Loucy (cell line): ENCODE measurements at regions not wholly inside any gene's neighbourhood (a gene's known extent, or its start where the extent isn't known, plus 50 kb on each side); places are given as distances from the start of the nearest gene placed in this dataset.

ENCODE experiments used
- H2AFZ ChIP-seq: fragments of 200-600 bp; sonication (generic); 2 replicates; pipeline ENCODE4 v1.6.0; 2016; ENCODE audit warnings: antibody characterized with exemption, mild to moderate bottlenecking, low read length, moderate library complexity
- H3F3A ChIP-seq: fragments of 200-600 bp; 2 replicates; pipeline ENCODE4 v1.6.0; 2016; ENCODE audit warnings: antibody characterized with exemption, low read depth, mild to moderate bottlenecking
- H3K27me3 ChIP-seq: fragments of 200-600 bp; sonication (generic); 2 replicates; pipeline ENCODE4 v1.6.1; 2014; ENCODE audit warnings: low read length, mild to moderate bottlenecking; ENCODE audit not compliant: insufficient read depth, poor library complexity, severe bottlenecking
- H3K36me3 ChIP-seq: fragments of 200-600 bp; sonication (generic); 2 replicates; pipeline ENCODE4 v1.6.1; 2016; ENCODE audit warnings: low read length; ENCODE audit not compliant: insufficient read depth
- H3K4me1 ChIP-seq: fragments of 200-600 bp; sonication (generic); 2 replicates; pipeline ENCODE4 v1.5.1; 2014; ENCODE audit warnings: low read length, mild to moderate bottlenecking; ENCODE audit not compliant: insufficient read depth, poor library complexity, severe bottlenecking
- H3K4me2 ChIP-seq: fragments of 200-600 bp; sonication (generic); 2 replicates; pipeline ENCODE4 v1.6.0; 2014; ENCODE audit warnings: antibody characterized with exemption, low read length, low read depth, mild to moderate bottlenecking; ENCODE audit not compliant: poor library complexity, severe bottlenecking
- H3K4me3 ChIP-seq: fragments of 200-600 bp; sonication (generic); 2 replicates; pipeline ENCODE4 v1.5.1; 2014; ENCODE audit warnings: low read length, mild to moderate bottlenecking, mixed read lengths; ENCODE audit not compliant: poor library complexity, severe bottlenecking
- H3K79me2 ChIP-seq: fragments of 200-600 bp; sonication (generic); 2 replicates; pipeline ENCODE4 v1.6.1; 2014; ENCODE audit warnings: low read length; ENCODE audit not compliant: insufficient read depth
- H3K9ac ChIP-seq: fragments of 200-600 bp; sonication (generic); 2 replicates; pipeline ENCODE4 v1.6.0; 2014; ENCODE audit warnings: mild to moderate bottlenecking, low read depth, low read length, moderate library complexity; ENCODE audit not compliant: poor library complexity, severe bottlenecking
- H3K9me2 ChIP-seq: fragments of 200-600 bp; sonication (generic); replicated peaks from 2 replicates; pipeline ENCODE4 v1.6.1; 2016; ENCODE audit warnings: low read depth, low read length, mixed read lengths
- H3K9me3 ChIP-seq: fragments of 200-600 bp; sonication (generic); 2 replicates; pipeline ENCODE4 v1.6.1; 2014; ENCODE audit warnings: mild to moderate bottlenecking, antibody characterized with exemption, low read length, low read depth; ENCODE audit not compliant: insufficient read depth
- H4K20me1 ChIP-seq: fragments of 200-600 bp; sonication (generic); 2 replicates; pipeline ENCODE4 v1.6.0; 2014; ENCODE audit warnings: antibody characterized with exemption, low read length, mild to moderate bottlenecking; ENCODE audit not compliant: insufficient read depth, poor library complexity, severe bottlenecking
- EZH2phosphoT487 ChIP-seq: fragments of 200-600 bp; IDR thresholded peaks from 2 replicates; pipeline ENCODE4 v1.6.1; 2018; ENCODE audit warnings: antibody characterized with exemption, mild to moderate bottlenecking, moderate library complexity, borderline replicate concordance
- TF ChIP-seq, protein P1 (sequence below): fragments of 200-600 bp; sonication (generic); conservative IDR thresholded peaks from 2 replicates; pipeline ENCODE4 v1.5.1; 2014; ENCODE audit warnings: mild to moderate bottlenecking, antibody characterized with exemption, low read length

DNA sequence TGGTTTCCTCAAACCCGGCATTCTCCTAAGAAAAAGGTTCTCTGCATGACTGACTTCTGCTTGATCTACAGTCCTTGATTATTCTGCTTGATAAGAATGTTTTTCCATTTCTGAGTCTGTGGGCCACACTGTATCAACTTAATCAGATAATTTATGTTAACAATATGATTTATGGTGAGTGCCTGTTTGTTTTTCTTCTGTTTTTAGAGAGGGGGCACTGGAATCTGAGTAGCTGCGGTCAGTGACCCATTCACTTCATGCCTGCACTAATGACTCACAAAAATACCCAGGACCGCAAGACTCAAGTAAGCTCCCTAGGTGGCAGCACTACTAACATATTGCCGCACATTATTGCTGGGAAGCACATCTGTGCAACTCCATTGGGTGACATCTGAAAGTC lies 542.3 kb upstream of the ATXN8OS start:
- Histone ChIP-seq H3K79me2 (no peaks in the 10 kb centered on the region), H3K9ac (no peak overlapping the region), H3K9me2 (no peaks in the 10 kb centered on the region), H3K27me3 (no peaks in the 10 kb centered on the region), H3K4me2 (no peak overlapping the region), H3F3A (no peaks in the 10 kb centered on the region), H4K20me1 (no peaks in the 10 kb centered on the region), H3K4me1 (no peaks in the 10 kb centered on the region), H2AFZ (no peak overlapping the region), H3K9me3 (no peaks in the 10 kb centered on the region), H3K4me3 (no peak overlapping the region), H3K36me3 (no peaks in the 10 kb centered on the region)
- TF ChIP-seq, protein P1, sequence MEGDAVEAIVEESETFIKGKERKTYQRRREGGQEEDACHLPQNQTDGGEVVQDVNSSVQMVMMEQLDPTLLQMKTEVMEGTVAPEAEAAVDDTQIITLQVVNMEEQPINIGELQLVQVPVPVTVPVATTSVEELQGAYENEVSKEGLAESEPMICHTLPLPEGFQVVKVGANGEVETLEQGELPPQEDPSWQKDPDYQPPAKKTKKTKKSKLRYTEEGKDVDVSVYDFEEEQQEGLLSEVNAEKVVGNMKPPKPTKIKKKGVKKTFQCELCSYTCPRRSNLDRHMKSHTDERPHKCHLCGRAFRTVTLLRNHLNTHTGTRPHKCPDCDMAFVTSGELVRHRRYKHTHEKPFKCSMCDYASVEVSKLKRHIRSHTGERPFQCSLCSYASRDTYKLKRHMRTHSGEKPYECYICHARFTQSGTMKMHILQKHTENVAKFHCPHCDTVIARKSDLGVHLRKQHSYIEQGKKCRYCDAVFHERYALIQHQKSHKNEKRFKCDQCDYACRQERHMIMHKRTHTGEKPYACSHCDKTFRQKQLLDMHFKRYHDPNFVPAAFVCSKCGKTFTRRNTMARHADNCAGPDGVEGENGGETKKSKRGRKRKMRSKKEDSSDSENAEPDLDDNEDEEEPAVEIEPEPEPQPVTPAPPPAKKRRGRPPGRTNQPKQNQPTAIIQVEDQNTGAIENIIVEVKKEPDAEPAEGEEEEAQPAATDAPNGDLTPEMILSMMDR: peak; percentile 73
- TF ChIP-seq EZH2phosphoT487: no peak

DNA sequence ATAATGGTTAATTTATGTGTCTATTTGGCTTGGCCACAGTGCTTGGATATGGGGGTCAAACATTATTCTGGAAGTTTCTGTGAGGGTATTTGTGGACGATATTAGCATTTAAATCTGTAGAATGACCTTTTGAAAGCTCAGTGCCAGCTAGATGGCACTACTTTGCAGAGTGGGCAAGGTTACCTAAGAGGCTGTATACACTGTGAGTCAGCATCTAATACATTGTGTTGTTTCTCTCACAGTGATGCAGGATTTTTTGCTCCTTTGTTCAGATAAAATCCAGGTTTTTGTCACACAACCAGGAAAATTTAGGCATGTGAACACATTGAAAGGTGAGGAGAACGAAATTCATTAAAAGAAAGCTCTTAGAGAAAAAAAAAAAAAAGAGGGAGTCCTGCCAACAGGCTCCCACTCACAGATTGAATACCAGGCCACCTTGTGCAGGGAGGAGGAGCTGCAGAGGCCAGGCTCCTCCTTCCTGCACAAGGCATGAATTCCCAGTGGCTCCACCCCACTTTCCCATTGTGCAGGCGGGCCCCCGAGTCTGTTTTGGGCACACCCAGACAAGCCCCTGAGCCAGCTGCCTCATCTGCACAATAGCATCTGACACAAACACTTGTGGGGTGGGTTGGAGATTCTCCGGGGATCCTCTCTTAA lies 551.0 kb upstream of the ATXN8OS start:
- Histone ChIP-seq H3F3A (no peaks in the 10 kb centered on the region), H3K4me2 (no peak overlapping the region), H2AFZ (no peak overlapping the region), H3K9ac (no peak overlapping the region), H3K9me2 (no peaks in the 10 kb centered on the region), H4K20me1 (no peaks in the 10 kb centered on the region), H3K9me3 (no peaks in the 10 kb centered on the region), H3K4me1 (no peaks in the 10 kb centered on the region), H3K36me3 (no peaks in the 10 kb centered on the region), H3K79me2 (no peaks in the 10 kb centered on the region), H3K27me3 (no peaks in the 10 kb centered on the region), H3K4me3 (no peak overlapping the region)
- TF ChIP-seq, protein P1: no peak
- TF ChIP-seq EZH2phosphoT487: no peak

DNA sequence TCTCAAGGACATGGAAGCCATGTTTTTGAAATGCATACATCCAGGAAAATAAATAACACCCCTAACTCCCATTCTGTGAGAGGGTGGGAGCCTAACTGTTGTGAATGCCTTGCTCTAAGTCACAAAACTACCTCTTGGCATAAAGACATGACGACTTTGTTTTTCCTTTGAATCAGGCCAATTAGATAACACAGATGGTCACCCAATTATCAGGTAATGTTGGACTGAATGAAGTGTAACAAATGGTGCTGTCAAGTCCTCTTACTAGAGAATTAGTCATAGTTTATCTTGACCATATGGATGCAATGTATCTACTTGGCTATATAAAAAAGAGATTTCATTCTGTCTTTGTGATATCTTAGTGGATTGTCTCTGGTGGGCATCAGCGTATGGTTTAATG lies 553.6 kb upstream of the ATXN8OS start:
- H2AFZ ChIP-seq: no peak overlapping the region
- no peaks in the 10 kb centered on the region for H3K4me1 ChIP-seq
- no peak overlapping the region for H3K4me2 ChIP-seq
- no peaks in the 10 kb centered on the region for H4K20me1 ChIP-seq
- H3K4me3 ChIP-seq: no peak overlapping the region
- H3K79me2 ChIP-seq: no peaks in the 10 kb centered on the region
- no peaks in the 10 kb centered on the region for H3K9me3 ChIP-seq
- TF ChIP-seq, protein P1: no peak
- no peak for TF ChIP-seq EZH2phosphoT487
- no peak overlapping the region for H3K9ac ChIP-seq
- H3K36me3 ChIP-seq: no peaks in the 10 kb centered on the region
- no peaks in the 10 kb centered on the region for H3K9me2 ChIP-seq
- H3F3A ChIP-seq: no peaks in the 10 kb centered on the region
- H3K27me3 ChIP-seq: no peaks in the 10 kb centered on the region
